Testis (tissue), 2 donors: ENCODE measurements at regions not wholly inside any gene's neighbourhood (a gene's known extent, or its start where the extent isn't known, plus 50 kb on each side); places are given as distances from the start of the nearest gene placed in this dataset.

Source experiments
- POLR2A ChIP-seq: fragments of 450-650 bp; IDR thresholded peaks from one replicate; pipeline ENCODE4 v1.6.1; 2017; ENCODE audit warnings: antibody characterized with exemption, mild to moderate bottlenecking, moderate library complexity
- TF ChIP-seq, protein P1 (sequence below), 3 experiments: fragments of 450-650 bp in 2 of 3; fragments of 200-600 bp in 1 of 3; sonication (generic) in 1 of 3; IDR thresholded peaks; one replicate each; pipeline ENCODE4 v1.5.1; 2016 to 2019; ENCODE audit warnings: antibody characterized with exemption in 3 of 3, mild to moderate bottlenecking in 2 of 3, moderate library complexity in 1 of 3

DNA sequence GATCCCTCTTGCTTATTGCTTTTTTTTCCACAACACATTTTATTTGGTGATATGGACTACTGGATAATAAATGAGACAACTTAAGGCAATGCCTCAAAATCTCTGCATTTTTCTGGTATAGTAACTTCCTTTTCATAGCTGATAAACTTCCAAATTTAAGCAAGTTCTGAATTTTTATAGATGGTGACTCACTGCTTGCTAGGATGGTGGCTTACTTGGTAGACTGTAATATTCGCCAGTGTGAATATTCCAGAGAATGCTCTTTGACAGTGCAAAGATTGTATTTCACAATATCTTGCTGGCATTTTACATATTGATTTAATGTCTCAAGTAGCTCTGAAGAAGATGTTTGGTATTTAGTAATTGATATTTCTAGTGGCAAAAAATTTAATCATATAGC, 472.4 kb downstream of the TFEC start:
- TF ChIP-seq, protein P1, sequence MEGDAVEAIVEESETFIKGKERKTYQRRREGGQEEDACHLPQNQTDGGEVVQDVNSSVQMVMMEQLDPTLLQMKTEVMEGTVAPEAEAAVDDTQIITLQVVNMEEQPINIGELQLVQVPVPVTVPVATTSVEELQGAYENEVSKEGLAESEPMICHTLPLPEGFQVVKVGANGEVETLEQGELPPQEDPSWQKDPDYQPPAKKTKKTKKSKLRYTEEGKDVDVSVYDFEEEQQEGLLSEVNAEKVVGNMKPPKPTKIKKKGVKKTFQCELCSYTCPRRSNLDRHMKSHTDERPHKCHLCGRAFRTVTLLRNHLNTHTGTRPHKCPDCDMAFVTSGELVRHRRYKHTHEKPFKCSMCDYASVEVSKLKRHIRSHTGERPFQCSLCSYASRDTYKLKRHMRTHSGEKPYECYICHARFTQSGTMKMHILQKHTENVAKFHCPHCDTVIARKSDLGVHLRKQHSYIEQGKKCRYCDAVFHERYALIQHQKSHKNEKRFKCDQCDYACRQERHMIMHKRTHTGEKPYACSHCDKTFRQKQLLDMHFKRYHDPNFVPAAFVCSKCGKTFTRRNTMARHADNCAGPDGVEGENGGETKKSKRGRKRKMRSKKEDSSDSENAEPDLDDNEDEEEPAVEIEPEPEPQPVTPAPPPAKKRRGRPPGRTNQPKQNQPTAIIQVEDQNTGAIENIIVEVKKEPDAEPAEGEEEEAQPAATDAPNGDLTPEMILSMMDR (IDR thresholded peaks at IDR 0.05), result no peak
- TF ChIP-seq POLR2A, result no peak
